Duodenal mucosa (tissue), 2 donors: ENCODE measurements at regions not wholly inside any gene's neighbourhood (a gene's known extent, or its start where the extent isn't known, plus 50 kb on each side); places are given as distances from the start of the nearest gene placed in this dataset.

Experiments used
- H3K27ac ChIP-seq: one replicate; pipeline ENCODE4 v1.7.0; 2013; ENCODE audit warnings: low read depth, low read length
- H3K27me3 ChIP-seq, 2 donors: one replicate each; pipeline ENCODE4 v1.7.0; 2013; ENCODE audit warnings: low read length in 2 of 2, control low read depth in 1 of 2; ENCODE audit not compliant: insufficient read depth in 2 of 2, control insufficient read depth in 1 of 2
- H3K36me3 ChIP-seq, 2 donors: one replicate each; pipeline ENCODE4 v1.7.0; 2013; ENCODE audit warnings: low read length in 2 of 2, control low read depth in 1 of 2; ENCODE audit not compliant: insufficient read depth in 2 of 2, control insufficient read depth in 1 of 2
- H3K4me1 ChIP-seq, 2 donors: one replicate each; pipeline ENCODE4 v1.7.0; 2013; ENCODE audit warnings: low read length in 2 of 2, control low read depth in 1 of 2; ENCODE audit not compliant: insufficient read depth in 2 of 2, control insufficient read depth in 1 of 2
- H3K4me3 ChIP-seq, 2 donors: one replicate each; pipeline ENCODE4 v1.7.0; 2013; ENCODE audit warnings: low read length in 2 of 2, low read depth in 1 of 2
- H3K9ac ChIP-seq, 2 donors: one replicate each; pipeline ENCODE4 v1.7.0; 2013; ENCODE audit warnings: low read length in 2 of 2, low read depth in 1 of 2
- H3K9me3 ChIP-seq, 2 donors: one replicate each; pipeline ENCODE4 v1.7.0; 2013; ENCODE audit warnings: low read length in 2 of 2, control low read depth in 1 of 2; ENCODE audit not compliant: control insufficient read depth in 1 of 2

- Histone ChIP-seq H3K4me3 (no peak overlapping the region), H3K4me1 (no peaks in the 10 kb centered on the region), H3K36me3 (no peaks in the 10 kb centered on the region), H3K27ac (no peak overlapping the region), H3K27me3 (no peaks in the 10 kb centered on the region), H3K9me3 (peaks cover 0 to 4% of the 10 kb centered on the region in 2 donors), H3K9ac (no peak overlapping the region)
Observed at GRCh38 chr4:23388699-23389395, 501.0 kb downstream of the PPARGC1A start.

- Histone ChIP-seq H3K27me3 (no peaks in the 10 kb centered on the region), H3K9me3 (no peaks in the 10 kb centered on the region), H3K4me1 (no peaks in the 10 kb centered on the region), H3K36me3 (no peaks in the 10 kb centered on the region), H3K27ac (no peak overlapping the region), H3K4me3 (no peak overlapping the region), H3K9ac (no peak overlapping the region)
Observed at GRCh38 chr4:23388255-23388654, 501.6 kb downstream of the PPARGC1A start.

- H3K27me3 ChIP-seq: no peaks in the 10 kb centered on the region
- H3K9ac ChIP-seq: no peak overlapping the region
- H3K4me1 ChIP-seq: no peaks in the 10 kb centered on the region
- H3K4me3 ChIP-seq: no peak overlapping the region
- H3K36me3 ChIP-seq: no peaks in the 10 kb centered on the region
- no peaks in the 10 kb centered on the region for H3K9me3 ChIP-seq
- H3K27ac ChIP-seq: no peak overlapping the region
Observed at GRCh38 chr4:23384741-23385140, 505.1 kb downstream of the PPARGC1A start.

GRCh38 chr4:23382879-23383278 lies 507.0 kb downstream of the PPARGC1A start:
- no peaks in the 10 kb centered on the region for H3K9me3 ChIP-seq
- no peak overlapping the region for H3K27ac ChIP-seq
- H3K9ac ChIP-seq: no peak overlapping the region
- no peaks in the 10 kb centered on the region for H3K36me3 ChIP-seq
- no peaks in the 10 kb centered on the region for H3K4me1 ChIP-seq
- H3K4me3 ChIP-seq: no peak overlapping the region
- no peaks in the 10 kb centered on the region for H3K27me3 ChIP-seq

GRCh38 chr4:23374259-23374658 lies 515.6 kb downstream of the PPARGC1A start:
- no peak overlapping the region for H3K27ac ChIP-seq
- no peak overlapping the region for H3K4me3 ChIP-seq
- no peaks in the 10 kb centered on the region for H3K9me3 ChIP-seq
- H3K36me3 ChIP-seq: no peaks in the 10 kb centered on the region
- no peaks in the 10 kb centered on the region for H3K27me3 ChIP-seq
- H3K4me1 ChIP-seq: no peaks in the 10 kb centered on the region
- no peak overlapping the region for H3K9ac ChIP-seq

GRCh38 chr4:23373261-23373660 lies 516.6 kb downstream of the PPARGC1A start:
- no peak overlapping the region for H3K27ac ChIP-seq

GRCh38 chr4:23371533-23371932 lies 518.3 kb downstream of the PPARGC1A start:
- H3K4me1 ChIP-seq: no peaks in the 10 kb centered on the region
- no peaks in the 10 kb centered on the region for H3K36me3 ChIP-seq
- no peak overlapping the region for H3K4me3 ChIP-seq
- H3K27ac ChIP-seq: no peak overlapping the region
- H3K9me3 ChIP-seq: no peaks in the 10 kb centered on the region
- H3K27me3 ChIP-seq: no peaks in the 10 kb centered on the region
- no peak overlapping the region for H3K9ac ChIP-seq

More at GRCh38 chr4:23373261-23373660, 516.6 kb downstream of the PPARGC1A start:
- H3K4me3 ChIP-seq: no peak overlapping the region
- H3K9ac ChIP-seq: no peak overlapping the region
- H3K27me3 ChIP-seq: no peaks in the 10 kb centered on the region
- H3K4me1 ChIP-seq: no peaks in the 10 kb centered on the region
- H3K9me3 ChIP-seq: no peaks in the 10 kb centered on the region
- no peaks in the 10 kb centered on the region for H3K36me3 ChIP-seq

GRCh38 chr4:23369331-23369730 lies 520.5 kb downstream of the PPARGC1A start:
- Histone ChIP-seq H3K9me3 (no peaks in the 10 kb centered on the region), H3K36me3 (no peaks in the 10 kb centered on the region), H3K9ac (no peak overlapping the region), H3K27me3 (no peaks in the 10 kb centered on the region), H3K4me1 (no peaks in the 10 kb centered on the region), H3K27ac (no peak overlapping the region), H3K4me3 (no peak overlapping the region)

- H3K27ac ChIP-seq: no peak overlapping the region
- H3K4me3 ChIP-seq: no peak overlapping the region
- H3K9ac ChIP-seq: no peak overlapping the region
- no peaks in the 10 kb centered on the region for H3K9me3 ChIP-seq
- no peaks in the 10 kb centered on the region for H3K36me3 ChIP-seq
- H3K4me1 ChIP-seq: no peaks in the 10 kb centered on the region
- H3K27me3 ChIP-seq: no peaks in the 10 kb centered on the region
Observed at GRCh38 chr4:23368081-23368697, 521.7 kb downstream of the PPARGC1A start.

- Histone ChIP-seq H3K4me1 (no peaks in the 10 kb centered on the region), H3K27me3 (no peaks in the 10 kb centered on the region), H3K9ac (no peak overlapping the region), H3K27ac (no peak overlapping the region), H3K9me3 (no peaks in the 10 kb centered on the region), H3K4me3 (no peak overlapping the region), H3K36me3 (no peaks in the 10 kb centered on the region)
Observed at GRCh38 chr4:23366557-23366906, 523.3 kb downstream of the PPARGC1A start.
